Fibroblast of lung (primary cell): ENCODE measurements at regions not wholly inside any gene's neighbourhood (a gene's known extent, or its start where the extent isn't known, plus 50 kb on each side); places are given as distances from the start of the nearest gene placed in this dataset.

Source experiments
- CTCF ChIP-seq, 2 donors: IDR thresholded peaks in 1 of 2; conservative IDR thresholded peaks in 1 of 2; 1 replicate in 1 of 2; 2 replicates in 1 of 2; pipeline ENCODE4 v1.5.1; 2011 to 2012; ENCODE audit warnings: low read length in 2 of 2, control low read depth in 1 of 2, inconsistent platforms in 1 of 2, low read depth in 1 of 2, mild to moderate bottlenecking in 1 of 2
- EZH2 ChIP-seq: IDR thresholded peaks from 2 replicates; pipeline ENCODE4 v1.5.1; 2012; ENCODE audit warnings: low read length, control low read depth, mild to moderate bottlenecking; ENCODE audit errors: missing control alignments

DNA sequence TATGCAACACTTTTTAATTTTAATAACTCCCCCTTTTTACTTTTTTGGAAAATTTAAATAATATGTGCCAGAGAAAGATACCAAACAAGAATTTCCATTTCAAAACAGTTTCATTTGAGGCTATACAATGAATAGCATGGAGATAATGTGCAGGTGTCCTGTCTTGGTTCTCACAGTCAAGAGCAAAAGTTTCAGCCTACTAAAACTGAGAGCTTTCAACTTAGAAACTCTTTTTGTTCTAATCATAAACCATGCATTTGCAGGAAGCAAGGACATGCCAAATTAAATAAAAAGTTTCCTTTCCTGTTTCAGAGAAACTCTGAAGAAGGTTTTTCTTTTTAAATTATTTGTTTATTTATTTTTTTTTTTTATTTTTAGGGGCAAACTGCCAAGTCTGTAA is 1165.6 kb upstream of the SEMA6A start:
- no peak for TF ChIP-seq CTCF (conservative IDR thresholded peaks at IDR 0.05 in 1 of 2, IDR thresholded peaks at IDR 0.05 in 1 of 2; ENCODE audit: low read depth in 1 of 2, low read length in 2 of 2)
- no peak for TF ChIP-seq EZH2
